ENCODE measurements at regions not wholly inside any gene's neighbourhood (a gene's known extent, or its start where the extent isn't known, plus 50 kb on each side); places are given as distances from the start of the nearest gene placed in this dataset.
"Not testable (repeated sequence)": the region's sequence is repeated elsewhere in the genome, so short reads cannot be mapped to it uniquely, and the experiment has no call there.

- no peak for DNase-seq (ENCODE audit: low spot score)
- no peak for TF ChIP-seq CTCF (IDR thresholded peaks at IDR 0.05; ENCODE audit: extremely low read depth, missing control alignments)
Observed at GRCh38 chr4:132330994-132331393, 818.1 kb upstream of the PCDH10 start.

GRCh38 chr4:132332932-132333723 lies 816.0 kb upstream of the PCDH10 start:
- DNase-seq (ENCODE audit: low spot score) = no peak
- no peak for TF ChIP-seq CTCF (IDR thresholded peaks at IDR 0.05; ENCODE audit: extremely low read depth, missing control alignments)

GRCh38 chr4:132333724-132334047 lies 815.4 kb upstream of the PCDH10 start:
- TF ChIP-seq CTCF (IDR thresholded peaks at IDR 0.05; ENCODE audit: extremely low read depth, missing control alignments) = no peak
- no peak for DNase-seq (ENCODE audit: low spot score)

- no peak for TF ChIP-seq CTCF (IDR thresholded peaks at IDR 0.05; ENCODE audit: extremely low read depth, missing control alignments)
- DNase-seq (ENCODE audit: low spot score) = no peak
Observed at GRCh38 chr4:132334081-132334480, 815.0 kb upstream of the PCDH10 start.

- DNase-seq (ENCODE audit: low spot score) = no peak
- no peak for TF ChIP-seq CTCF (IDR thresholded peaks at IDR 0.05; ENCODE audit: extremely low read depth, missing control alignments)
Observed at GRCh38 chr4:132344924-132345828, 803.9 kb upstream of the PCDH10 start.

- no peak for TF ChIP-seq CTCF (IDR thresholded peaks at IDR 0.05; ENCODE audit: extremely low read depth, missing control alignments)
Observed at GRCh38 chr4:132346016-132346415, 803.1 kb upstream of the PCDH10 start.

GRCh38 chr4:132351606-132352005 lies 797.5 kb upstream of the PCDH10 start:
- DNase-seq (ENCODE audit: low spot score) = not testable (repeated sequence)

More at GRCh38 chr4:132346016-132346415, 803.1 kb upstream of the PCDH10 start:
- no peak for DNase-seq (ENCODE audit: low spot score)
